ENCODE measurements at regions not wholly inside any gene's neighbourhood (a gene's known extent, or its start where the extent isn't known, plus 50 kb on each side); places are given as distances from the start of the nearest gene placed in this dataset.

- no peaks in the 10 kb centered on the region for H3K4me1 ChIP-seq
- H3K27me3 ChIP-seq, result no peaks in the 10 kb centered on the region
- H3K9me3 ChIP-seq, result no peaks in the 10 kb centered on the region
- no peak overlapping the region for H3K4me3 ChIP-seq
- intact Hi-C loops (cut with DNase I; ENCODE audit: low total_unique reads), result no loop called here
- H3K36me3 ChIP-seq (ENCODE audit: low read depth, missing control alignments), result no peaks in the 10 kb centered on the region
- no peak for DNase-seq
- no peak overlapping the region for H3K27ac ChIP-seq
- TF ChIP-seq, protein P1, sequence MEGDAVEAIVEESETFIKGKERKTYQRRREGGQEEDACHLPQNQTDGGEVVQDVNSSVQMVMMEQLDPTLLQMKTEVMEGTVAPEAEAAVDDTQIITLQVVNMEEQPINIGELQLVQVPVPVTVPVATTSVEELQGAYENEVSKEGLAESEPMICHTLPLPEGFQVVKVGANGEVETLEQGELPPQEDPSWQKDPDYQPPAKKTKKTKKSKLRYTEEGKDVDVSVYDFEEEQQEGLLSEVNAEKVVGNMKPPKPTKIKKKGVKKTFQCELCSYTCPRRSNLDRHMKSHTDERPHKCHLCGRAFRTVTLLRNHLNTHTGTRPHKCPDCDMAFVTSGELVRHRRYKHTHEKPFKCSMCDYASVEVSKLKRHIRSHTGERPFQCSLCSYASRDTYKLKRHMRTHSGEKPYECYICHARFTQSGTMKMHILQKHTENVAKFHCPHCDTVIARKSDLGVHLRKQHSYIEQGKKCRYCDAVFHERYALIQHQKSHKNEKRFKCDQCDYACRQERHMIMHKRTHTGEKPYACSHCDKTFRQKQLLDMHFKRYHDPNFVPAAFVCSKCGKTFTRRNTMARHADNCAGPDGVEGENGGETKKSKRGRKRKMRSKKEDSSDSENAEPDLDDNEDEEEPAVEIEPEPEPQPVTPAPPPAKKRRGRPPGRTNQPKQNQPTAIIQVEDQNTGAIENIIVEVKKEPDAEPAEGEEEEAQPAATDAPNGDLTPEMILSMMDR (IDR thresholded peaks at IDR 0.05), result no peak
- no peak for TF ChIP-seq POLR2A (IDR thresholded peaks at IDR 0.05)
- WGBS, 2 donors, result 62 to 68% methylated on average over 2 of the region's 2 CpGs
Measured at GRCh38 chr13:58806401-58806800, 1174.9 kb downstream of the PCDH17 start.

DNA sequence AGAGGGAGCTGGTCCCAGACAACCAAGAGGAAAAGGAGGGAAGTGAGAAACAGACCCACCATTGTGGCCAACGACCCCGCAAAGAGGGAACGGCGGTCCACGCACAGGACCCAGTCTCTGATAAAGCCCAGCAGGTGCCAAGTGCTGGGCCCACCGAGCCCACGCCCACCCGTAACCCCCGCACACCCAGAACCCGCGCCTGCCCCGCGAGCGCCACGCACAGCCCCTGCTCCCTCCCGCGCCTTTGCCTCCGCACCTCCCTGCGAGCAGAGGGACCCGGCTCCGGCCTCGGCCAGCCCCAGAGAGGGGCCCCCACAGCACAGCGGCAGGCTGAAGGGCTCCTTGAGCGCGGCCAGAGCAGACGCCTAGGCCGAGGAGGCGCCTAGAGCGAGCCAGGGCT lies 1192.2 kb downstream of the PCDH17 start:
- no peak for TF ChIP-seq POLR2A (IDR thresholded peaks at IDR 0.05)
- TF ChIP-seq, protein P1 (IDR thresholded peaks at IDR 0.05), result no peak
- no peak for DNase-seq
- Histone ChIP-seq H3K27me3 (no peaks in the 10 kb centered on the region), H3K27ac (no peak overlapping the region), H3K4me1 (peaks cover 3% of the 10 kb centered on the region), H3K36me3 (ENCODE audit: low read depth, missing control alignments) (no peaks in the 10 kb centered on the region), H3K4me3 (peak overlapping the region; percentile 22 to 41), H3K9me3 (no peaks in the 10 kb centered on the region)
- intact Hi-C loops (cut with DNase I; ENCODE audit: low total_unique reads), result no loop called here
- WGBS, 2 donors, result 63 to 85% methylated on average over 6 to 29 of the region's 29 CpGs

GRCh38 chr13:58827904-58828303 lies 1196.4 kb downstream of the PCDH17 start:
- Histone ChIP-seq H3K27ac (no peak overlapping the region), H3K9me3 (no peaks in the 10 kb centered on the region), H3K4me3 (no peak overlapping the region), H3K27me3 (no peaks in the 10 kb centered on the region), H3K4me1 (peaks cover 3% of the 10 kb centered on the region), H3K36me3 (ENCODE audit: low read depth, missing control alignments) (no peaks in the 10 kb centered on the region)
- no peak for DNase-seq
- TF ChIP-seq POLR2A (IDR thresholded peaks at IDR 0.05), result no peak
- TF ChIP-seq, protein P1 (IDR thresholded peaks at IDR 0.05), result no peak
- 74 to 82% methylated on average over 2 of the region's 2 CpGs for WGBS, 2 donors
- intact Hi-C loops (cut with DNase I; ENCODE audit: low total_unique reads), result no loop called here

- DNase-seq, result no peak
- Histone ChIP-seq H3K4me3 (no peak overlapping the region), H3K4me1 (peaks cover 3% of the 10 kb centered on the region), H3K27me3 (no peaks in the 10 kb centered on the region), H3K9me3 (no peaks in the 10 kb centered on the region), H3K27ac (no peak overlapping the region), H3K36me3 (ENCODE audit: low read depth, missing control alignments) (no peaks in the 10 kb centered on the region)
- intact Hi-C loops (cut with DNase I; ENCODE audit: low total_unique reads), result no loop called here
- whole genome bisulfite sequencing, 2 donors, result 50 to 53% methylated on average over 1 of the region's 1 CpG
- TF ChIP-seq POLR2A (IDR thresholded peaks at IDR 0.05), result no peak
- TF ChIP-seq, protein P1 (IDR thresholded peaks at IDR 0.05), result no peak
Measured at GRCh38 chr13:58830841-58831240, 1199.3 kb downstream of the PCDH17 start.

- no peaks in the 10 kb centered on the region for H3K27me3 ChIP-seq
- no peak for TF ChIP-seq POLR2A (IDR thresholded peaks at IDR 0.05)
- TF ChIP-seq, protein P1 (IDR thresholded peaks at IDR 0.05), result no peak
- 56 to 59% methylated on average over 1 of the region's 1 CpG for WGBS, 2 donors
- H3K36me3 ChIP-seq (ENCODE audit: low read depth, missing control alignments), result no peaks in the 10 kb centered on the region
- H3K4me1 ChIP-seq, result no peaks in the 10 kb centered on the region
- no peak overlapping the region for H3K4me3 ChIP-seq
- DNase-seq, result no peak
- no peaks in the 10 kb centered on the region for H3K9me3 ChIP-seq
- H3K27ac ChIP-seq, result no peak overlapping the region
- intact Hi-C loops (cut with DNase I; ENCODE audit: low total_unique reads), result no loop called here
Measured at GRCh38 chr13:58838615-58839014, 1207.1 kb downstream of the PCDH17 start.
